ENCODE measurements at regions not wholly inside any gene's neighbourhood (a gene's known extent, or its start where the extent isn't known, plus 50 kb on each side); places are given as distances from the start of the nearest gene placed in this dataset.
"Not testable (repeated sequence)": the region's sequence is repeated elsewhere in the genome, so short reads cannot be mapped to it uniquely, and the experiment has no call there.

DNA sequence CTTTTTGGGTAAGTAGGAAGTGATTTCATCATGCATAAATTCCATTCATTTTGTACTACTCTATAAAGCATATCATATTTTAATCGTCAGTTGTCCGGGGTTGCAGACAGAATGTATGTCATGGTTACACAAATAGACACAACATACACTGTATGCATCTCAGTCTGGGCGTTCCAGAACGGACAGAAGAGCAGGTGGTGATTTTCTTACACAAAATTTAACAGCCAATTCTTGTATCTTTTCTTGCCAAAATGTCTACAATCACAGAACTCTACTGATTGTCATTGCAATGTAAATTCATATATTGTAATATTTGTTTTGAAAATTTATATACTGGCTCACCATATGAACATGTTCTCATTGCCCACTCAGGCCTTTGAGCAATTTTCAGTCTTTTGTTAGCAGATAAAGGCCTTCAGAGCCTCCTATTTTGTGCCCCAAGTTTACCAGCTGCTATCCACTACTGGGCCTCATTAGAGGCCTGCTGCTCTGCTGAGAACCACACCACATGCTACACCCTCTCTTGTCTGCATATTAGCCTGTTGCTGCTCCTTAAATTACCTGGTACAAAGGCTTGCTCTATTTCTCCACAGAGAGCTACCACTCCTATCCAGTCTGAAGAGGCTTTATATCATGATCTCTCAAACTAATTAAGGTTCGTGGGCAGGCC, 61.5 kb downstream of the PRDM13 start:
- no peak for DNase-seq (ENCODE audit: extremely low read depth, low read depth)
- TF ChIP-seq, protein P1, sequence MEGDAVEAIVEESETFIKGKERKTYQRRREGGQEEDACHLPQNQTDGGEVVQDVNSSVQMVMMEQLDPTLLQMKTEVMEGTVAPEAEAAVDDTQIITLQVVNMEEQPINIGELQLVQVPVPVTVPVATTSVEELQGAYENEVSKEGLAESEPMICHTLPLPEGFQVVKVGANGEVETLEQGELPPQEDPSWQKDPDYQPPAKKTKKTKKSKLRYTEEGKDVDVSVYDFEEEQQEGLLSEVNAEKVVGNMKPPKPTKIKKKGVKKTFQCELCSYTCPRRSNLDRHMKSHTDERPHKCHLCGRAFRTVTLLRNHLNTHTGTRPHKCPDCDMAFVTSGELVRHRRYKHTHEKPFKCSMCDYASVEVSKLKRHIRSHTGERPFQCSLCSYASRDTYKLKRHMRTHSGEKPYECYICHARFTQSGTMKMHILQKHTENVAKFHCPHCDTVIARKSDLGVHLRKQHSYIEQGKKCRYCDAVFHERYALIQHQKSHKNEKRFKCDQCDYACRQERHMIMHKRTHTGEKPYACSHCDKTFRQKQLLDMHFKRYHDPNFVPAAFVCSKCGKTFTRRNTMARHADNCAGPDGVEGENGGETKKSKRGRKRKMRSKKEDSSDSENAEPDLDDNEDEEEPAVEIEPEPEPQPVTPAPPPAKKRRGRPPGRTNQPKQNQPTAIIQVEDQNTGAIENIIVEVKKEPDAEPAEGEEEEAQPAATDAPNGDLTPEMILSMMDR (IDR thresholded peaks at IDR 0.05; ENCODE audit: low read depth, low read length) = no peak

DNA sequence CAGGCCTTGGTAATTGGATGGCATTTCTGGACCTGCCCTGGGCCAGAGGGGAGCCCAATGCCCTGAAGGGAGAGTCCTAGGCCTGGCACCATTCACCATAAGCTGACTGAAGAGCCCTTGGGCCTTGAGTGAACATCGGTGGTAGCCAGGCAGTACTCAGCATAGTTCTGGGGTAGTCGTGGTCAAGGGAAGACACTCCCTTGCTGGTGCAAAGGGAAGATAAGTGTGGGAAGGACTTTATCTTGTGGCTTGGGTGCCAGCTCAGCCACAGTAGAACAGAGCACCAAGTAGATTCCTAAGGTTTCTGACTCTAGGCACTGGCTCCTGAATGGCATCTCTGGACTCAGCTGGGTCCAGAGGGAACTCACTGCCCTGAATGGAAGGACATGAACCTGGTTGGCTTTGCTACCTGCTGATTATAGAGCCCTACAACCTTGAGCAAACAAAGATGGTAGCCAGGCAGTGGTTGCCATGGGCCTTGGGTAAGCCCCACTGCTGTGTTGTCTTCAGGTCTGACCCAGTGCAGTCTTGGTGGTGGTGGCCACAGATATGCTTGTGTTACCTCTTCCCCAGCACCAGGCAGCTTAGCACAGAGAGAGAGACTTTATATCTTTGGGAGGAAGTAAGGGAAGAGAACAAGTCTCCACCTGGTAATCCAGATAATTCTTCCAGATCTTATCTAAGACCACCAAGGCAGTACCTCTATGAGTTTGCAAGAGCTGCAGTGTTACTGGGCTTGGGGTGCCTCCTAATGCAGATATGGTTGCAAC, 83.5 kb downstream of the PRDM13 start:
- no peak for DNase-seq (ENCODE audit: extremely low read depth, low read depth)

DNA sequence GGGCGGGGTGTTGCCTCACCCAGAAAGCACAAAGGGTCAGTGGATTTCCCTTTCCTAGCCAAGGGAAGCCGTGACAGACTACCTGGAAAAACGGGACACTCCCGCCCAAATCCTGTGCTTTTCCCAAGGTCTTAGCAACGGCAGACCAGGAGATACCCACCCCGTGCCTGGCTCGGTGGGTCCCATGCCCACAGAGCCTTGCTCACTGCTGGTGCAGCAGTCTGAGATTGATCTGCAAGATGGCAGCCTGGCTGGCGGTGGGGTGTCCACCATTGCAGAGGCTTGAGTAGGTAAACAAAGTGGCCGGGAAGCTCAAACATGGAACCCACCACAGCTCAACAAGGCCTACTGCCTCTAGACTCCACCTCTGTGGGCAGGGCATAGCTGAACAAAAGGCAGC, 95.7 kb downstream of the PRDM13 start:
- DNase-seq (ENCODE audit: extremely low read depth, low read depth) = not testable (repeated sequence)

More for the DNA sequence above, 83.5 kb downstream of the PRDM13 start:
- TF ChIP-seq, protein P1 (IDR thresholded peaks at IDR 0.05; ENCODE audit: low read depth, low read length) = no peak

DNA sequence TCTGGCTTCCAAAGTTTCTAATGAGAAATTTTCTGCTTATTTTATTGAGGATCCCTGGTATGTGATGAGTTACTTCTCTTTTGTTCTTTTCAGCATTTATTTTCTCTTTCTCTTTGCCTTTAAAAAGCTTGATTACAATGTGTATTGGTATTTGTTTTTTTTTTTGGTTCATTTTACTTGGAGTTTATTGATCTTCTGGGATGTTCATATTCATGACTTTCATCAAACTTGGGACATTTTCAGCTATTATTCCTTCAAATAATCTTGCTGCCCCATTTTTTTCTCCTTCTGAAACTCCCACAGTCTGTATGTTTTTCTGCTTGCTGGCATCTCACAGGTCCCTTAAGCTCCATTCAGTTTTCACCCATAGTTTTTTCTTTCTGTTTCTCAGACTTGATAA, 102.4 kb downstream of the PRDM13 start:
- TF ChIP-seq, protein P1 (IDR thresholded peaks at IDR 0.05; ENCODE audit: low read depth, low read length) = no peak
- DNase-seq (ENCODE audit: extremely low read depth, low read depth) = no peak

DNA sequence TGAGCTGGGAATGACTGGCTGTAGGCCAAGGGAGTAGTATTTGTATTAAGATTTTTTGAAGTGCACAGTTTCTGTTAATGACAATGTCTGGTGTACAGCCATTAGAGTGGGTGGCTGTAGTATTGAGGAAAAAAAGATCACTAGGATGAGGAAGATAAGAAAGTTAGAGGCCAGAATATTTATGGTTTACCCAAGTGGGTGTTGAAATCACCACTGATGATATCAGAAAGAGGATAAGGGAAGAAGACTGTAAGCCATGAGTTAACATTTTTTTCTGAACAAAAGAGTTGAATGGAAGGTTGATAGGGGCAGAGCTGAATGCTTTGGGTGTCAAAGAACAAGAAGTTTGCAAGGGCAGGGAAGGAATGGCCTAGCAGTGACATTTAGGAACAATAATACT, 104.7 kb downstream of the PRDM13 start:
- TF ChIP-seq, protein P1 (IDR thresholded peaks at IDR 0.05; ENCODE audit: low read depth, low read length) = no peak
- no peak for DNase-seq (ENCODE audit: extremely low read depth, low read depth)

DNA sequence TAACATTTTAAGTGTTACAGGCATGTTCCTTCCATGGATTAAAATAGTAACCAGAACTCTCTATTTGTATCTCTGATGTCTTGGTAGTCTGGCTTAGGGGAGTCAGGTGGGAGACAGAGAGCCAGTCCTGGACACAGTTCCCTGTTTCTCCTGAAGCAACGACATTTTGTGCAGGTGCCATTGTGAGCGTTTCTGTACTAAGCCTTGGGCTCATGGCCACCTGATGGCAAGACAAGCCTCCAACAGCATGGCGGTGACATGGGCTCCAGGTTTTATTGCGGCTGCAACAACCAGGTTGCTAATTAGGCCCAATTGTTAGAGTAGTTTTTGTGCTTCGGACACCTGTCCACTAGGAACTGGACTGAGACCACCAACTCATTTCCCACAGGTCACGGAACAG, 105.3 kb downstream of the PRDM13 start:
- TF ChIP-seq, protein P1 (IDR thresholded peaks at IDR 0.05; ENCODE audit: low read depth, low read length) = no peak
- no peak for DNase-seq (ENCODE audit: extremely low read depth, low read depth)

DNA sequence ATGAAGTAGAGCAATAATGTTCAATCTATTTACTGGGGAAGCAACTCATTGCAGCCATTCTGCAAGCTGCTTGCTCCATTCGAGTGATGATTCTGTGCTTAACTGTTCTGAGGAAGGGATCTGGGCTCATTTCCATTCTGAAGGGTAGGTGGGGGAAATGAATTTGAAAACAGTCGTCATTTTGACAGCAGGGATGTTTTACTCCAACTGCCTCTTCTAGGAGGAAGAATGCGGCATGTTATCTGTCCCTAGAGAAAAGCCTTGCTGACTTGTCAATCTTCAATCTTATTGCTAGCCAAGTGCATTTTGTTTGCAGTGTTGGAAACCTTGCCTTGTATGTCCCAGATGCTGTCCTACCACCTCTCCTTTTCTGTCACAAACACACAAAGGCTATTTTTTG, 105.9 kb downstream of the PRDM13 start:
- no peak for DNase-seq (ENCODE audit: extremely low read depth, low read depth)

DNA sequence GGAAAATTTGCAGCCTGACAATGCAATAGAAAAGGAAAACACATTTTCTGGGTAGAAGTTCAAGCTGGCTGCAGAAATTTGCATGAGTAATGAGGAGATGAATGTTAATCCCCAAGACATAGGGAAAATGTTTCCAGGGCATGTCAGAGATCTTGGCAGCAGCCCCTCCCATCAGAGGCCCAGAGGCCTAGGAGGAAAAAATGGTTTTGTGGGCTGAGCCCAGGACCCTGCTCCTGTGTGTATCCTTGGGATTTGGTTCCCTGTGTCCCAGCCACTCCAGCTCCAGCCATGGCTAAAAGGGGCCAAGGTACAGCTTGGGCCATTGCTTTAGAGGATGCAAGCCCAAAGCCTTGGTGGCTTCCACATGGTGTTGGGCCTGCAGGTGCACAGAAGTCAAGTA, 115.4 kb downstream of the PRDM13 start:
- DNase-seq (ENCODE audit: extremely low read depth, low read depth) = not testable (repeated sequence)

More for the DNA sequence above, 105.9 kb downstream of the PRDM13 start:
- TF ChIP-seq, protein P1 (IDR thresholded peaks at IDR 0.05; ENCODE audit: low read depth, low read length) = no peak

DNA sequence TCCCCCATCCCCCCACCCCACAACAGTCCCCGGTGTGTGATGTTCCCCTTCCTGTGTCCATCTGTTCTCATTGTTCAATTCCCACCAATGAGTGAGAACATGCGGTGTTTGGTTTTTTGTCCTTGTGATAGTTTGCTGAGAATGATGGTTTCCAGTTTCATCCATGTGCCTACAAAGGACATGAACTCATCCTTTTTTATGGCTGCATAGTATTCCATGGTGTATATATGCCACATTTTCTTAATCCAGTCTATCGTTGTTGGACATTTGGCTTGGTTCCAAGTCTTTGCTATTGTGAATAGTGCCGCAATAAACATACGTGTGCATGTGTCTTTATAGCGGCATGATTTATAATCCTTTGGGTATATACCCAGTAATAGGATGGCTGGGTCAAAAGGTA, 123.6 kb downstream of the PRDM13 start:
- DNase-seq (ENCODE audit: extremely low read depth, low read depth) = not testable (repeated sequence)

All from AG09319 (cell line).